NCI-H1436 treated with DMSO at 0.1 percent for 48 hours (cell line): ENCODE measurements at regions not wholly inside any gene's neighbourhood (a gene's known extent, or its start where the extent isn't known, plus 50 kb on each side); places are given as distances from the start of the nearest gene placed in this dataset.

Source experiments
- DNase-seq: peaks from one replicate; lab custom pipeline; 2025; lab: John Stamatoyannopoulos, UW

DNA sequence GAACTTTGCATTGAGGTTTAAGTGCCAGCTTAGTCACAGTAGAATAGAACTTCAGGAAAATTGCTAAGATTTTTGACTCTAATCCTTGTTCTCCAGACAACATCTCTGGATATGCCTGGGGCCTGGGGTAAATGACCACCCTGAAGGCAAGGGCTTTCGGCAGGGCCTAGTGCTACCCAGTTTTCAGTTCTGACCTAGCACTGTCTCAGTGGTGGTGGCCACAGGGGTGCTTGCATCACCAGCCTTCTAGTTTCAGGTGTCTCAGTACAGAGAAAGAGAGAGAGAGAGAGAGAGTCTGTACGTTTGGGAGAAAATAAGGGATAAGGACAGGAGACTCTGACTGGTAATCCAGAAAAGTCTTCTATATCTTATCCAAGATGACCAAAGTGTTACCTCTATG lies 890.5 kb downstream of the JRKL start:
- no peak for DNase-seq

DNA sequence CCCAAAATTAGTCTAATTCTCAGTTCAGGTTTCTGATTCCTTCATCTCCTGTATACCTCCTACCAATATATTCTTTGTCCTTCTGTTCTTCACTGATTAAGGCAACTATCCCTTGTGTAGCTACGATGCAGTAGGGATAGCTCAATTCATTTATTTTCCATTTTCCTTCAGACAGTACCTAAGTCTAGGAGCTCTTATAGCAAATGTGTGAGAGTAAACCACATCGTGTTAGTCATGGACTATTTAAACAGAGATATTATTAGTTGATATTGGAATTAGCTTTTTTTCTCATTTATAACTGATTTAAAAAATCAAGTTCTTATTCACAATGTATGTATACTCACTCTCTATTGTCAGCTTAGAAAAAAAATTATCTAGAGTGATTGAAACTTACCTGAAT lies 900.0 kb downstream of the JRKL start:
- no peak for DNase-seq

DNA sequence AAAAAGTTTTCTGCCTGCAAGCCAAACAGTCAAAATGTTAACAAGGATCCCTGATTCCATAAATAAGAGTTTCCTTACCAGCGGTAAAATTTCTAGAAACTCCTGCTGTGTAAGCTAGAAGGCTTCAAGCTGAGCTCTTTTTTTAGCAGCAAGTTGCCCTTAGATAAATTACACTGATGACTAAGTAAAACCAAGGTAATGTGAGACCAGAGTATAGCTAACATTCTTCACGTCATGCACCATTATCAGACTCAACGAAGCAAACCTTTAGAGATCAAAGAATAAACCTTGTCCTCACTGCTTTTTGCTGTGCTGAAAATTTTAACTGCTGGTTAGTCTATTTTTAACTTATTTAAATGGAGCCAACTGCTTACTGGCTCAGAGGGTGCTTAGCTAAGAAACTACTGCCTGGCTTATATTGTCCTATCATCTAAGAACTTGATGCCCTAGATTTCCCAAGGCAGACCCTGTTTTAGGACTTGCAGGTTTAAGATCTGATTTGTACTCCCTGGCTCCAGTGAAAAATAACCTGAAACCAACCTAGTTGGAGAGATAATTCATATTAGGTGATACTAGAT lies 900.7 kb downstream of the JRKL start:
- DNase-seq: no peak

DNA sequence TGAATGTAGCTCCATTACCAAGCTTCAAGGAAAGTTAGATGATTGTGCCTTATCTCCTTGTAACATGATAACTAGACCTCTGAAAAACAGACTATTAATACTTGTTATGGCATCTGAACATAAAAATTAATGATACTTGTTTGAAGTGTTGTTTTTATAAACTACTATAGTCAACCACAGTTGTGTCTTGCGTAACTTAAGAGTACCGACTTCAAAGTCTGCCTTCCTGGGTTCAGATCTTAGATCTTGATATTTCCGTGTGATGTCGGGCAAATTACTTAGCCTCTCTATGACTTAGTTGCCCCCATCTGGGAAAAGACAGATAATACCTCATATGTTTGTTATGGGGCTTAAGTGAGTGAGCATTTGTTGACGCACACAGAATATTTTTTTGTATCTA lies 906.5 kb downstream of the JRKL start:
- DNase-seq: no peak

DNA sequence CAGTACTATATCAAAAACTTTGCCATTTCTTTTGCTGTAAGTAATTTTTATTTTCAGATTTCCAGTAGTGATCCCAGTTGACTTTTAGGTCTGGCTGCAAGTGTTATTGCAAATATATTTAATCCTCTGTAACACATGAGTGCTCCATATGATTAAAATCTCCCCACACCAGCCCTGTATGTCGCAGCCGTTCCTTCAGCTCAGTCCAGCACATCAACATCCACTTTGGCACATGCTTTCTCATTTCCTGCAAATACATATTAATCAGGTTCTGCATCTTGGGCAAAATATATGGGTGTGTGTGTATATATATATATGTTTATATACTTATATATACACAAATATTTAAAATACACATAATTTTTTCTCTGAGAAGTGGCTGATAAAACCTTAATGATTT lies 919.5 kb downstream of the JRKL start:
- DNase-seq: no peak

DNA sequence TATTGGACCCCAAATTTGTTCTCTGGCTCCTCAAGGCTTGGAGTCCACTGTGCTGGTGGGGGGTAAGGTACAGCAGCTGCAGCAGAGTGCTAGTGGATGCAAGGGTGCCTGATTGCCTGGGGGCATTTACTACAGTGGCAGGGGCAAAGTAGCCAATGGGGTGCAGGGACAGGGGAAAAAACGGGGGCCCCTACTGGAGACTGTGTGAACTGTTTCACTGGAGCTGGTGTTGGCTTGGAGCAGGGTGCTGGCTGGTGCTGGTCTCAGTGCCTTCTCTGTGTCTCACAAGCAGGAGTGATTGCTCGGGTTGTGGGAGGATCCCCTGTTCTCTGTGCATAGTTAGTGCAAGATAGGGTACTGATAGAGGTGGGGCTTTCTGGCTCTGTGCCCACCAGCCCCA lies 935.9 kb downstream of the JRKL start:
- DNase-seq: no peak

DNA sequence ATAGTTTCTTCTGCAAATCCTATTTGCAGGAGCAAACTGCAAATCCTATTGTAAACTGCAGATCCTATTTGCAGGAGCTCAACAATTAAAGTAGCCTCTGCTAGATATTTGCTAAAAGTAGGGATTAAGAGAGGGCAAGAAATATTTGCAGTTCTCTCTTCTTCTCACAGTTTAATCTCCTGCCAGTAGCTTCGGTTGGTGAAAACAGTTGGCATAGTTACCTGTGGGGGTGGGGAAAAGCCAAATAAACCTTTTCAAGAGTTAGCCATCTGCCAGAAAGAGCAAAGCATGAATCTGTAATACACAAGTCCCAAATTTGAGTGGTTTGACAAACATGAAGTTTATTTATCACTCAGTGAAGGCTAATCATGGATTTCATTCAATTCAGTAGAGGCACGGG lies 942.5 kb downstream of the JRKL start:
- DNase-seq: no peak

DNA sequence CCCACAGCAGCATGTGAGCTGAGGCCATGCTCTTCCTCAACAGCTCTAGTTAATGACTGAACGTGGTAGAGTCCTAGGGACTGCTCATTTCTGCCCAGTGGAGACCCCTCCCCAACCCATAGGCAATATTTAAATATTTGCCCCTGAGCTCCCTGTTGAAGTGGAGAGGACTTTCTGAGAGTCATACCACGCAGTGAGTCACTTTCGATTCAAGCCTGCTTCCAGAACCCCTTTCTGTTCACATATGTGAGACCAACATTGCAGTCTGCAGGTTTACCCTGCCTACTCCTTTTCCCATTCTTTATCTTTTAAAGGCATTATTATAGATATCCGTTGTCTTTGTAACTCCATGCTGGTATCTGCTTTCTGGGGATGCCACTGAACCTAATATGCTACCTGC lies 946.3 kb downstream of the JRKL start:
- no peak for DNase-seq

DNA sequence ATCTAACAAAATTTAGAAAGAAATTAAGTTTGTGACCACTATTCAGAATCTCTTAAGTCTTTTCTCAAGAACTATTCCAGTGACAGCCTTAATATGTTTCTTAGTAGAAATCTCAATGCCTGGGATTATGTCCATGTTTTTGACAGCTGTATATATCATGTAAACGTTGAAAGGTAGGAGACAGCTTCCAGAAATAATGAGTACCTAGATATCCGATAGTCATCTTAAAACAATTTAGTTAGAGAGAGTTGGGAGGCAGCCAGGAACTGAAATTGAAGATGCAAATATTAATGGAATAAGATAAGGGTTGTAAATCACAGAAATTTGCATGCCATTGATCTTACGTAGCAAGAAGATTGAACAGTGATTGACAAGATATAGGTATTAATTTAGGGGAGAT lies 955.2 kb downstream of the JRKL start:
- no peak for DNase-seq

DNA sequence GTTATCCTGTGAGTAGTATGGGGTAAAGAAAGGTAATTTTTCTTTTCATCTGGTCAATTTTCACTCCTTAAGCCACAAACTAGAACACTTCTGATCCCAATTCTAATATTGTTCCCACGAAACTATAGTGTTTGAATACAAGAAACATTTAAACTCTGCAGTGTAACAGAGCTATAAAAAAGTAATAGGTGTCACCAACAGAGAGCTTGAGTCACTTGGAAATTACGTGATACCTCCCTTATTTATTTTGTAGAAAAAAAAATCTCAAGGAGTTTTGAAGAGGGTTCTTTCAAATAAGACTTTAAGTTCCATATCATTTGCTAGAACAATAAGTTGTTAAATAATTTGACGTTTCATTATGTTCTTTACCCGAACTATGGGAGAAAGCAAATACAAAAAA lies 959.4 kb downstream of the JRKL start:
- DNase-seq: no peak

DNA sequence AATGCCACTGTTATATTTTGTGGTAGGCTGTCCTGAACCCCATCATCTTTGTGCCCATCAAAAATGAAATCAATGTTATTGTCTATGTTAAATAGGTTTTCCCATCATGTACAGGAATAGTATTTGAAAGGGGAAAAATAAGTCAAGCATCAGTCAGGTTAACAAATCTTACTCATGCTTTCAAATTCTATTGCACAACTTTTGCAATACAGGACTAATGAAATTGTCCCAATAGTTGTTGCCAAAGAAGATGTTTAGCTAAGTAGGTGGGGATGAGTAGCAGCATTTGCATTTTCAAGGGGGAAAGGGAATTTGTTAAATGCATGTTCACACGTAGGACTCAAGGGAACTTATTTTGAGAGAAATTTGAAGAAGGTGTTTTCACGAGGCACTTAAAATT lies 962.1 kb downstream of the JRKL start:
- no peak for DNase-seq

DNA sequence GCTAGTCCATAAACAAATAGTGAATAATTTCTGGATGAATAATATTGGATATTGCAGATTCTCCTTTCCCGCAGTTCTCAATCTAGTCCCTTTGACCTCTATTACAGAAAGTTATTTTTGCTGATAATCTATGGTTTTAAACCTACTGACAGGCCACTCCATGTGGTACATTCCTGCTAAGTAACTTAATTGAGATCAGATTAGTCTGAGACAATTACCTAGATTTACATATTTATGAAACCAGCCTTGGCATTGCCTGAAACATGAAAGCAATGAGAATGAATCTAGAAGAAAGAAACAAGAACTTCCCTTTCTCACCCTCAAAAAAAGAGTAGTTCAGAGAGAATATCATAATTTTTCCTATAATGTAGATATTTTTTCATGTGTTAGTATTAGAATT lies 964.2 kb downstream of the JRKL start:
- no peak for DNase-seq

DNA sequence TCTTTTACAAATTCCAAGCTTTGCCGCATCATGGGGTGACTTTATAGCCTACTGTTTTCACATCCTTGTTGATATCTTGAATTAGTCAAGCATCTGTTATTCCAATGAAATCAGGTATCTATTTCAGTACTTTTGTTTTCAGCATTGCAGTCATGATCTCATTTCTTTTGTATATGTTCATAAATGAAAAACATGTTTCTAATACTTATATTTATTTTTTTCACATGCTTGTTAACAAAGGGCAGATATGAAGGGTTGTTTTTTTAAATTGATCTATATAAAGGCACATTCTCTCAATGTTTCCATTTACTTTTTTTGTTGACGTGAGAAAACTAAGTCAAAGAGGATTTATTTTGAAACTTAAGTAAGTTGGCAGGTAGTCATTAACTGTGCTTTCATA lies 964.8 kb downstream of the JRKL start:
- no peak for DNase-seq

DNA sequence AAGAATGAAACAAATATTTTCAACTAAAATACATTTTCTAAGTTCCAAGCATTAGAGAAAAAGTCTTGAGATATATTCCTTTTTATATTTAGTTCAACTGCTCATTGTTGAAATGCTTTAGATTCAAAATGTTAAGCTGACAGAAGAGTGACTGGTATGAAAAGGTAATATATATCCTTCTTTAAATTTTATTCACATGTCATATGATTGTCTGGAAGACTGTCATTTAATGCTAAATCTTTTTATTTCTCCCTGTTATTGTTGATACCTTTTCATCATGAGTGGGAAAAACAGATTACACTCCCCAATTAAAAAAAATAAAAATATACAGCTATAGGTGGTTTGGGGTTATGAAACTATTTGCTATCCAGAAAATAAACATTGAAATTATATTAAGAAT lies 965.4 kb downstream of the JRKL start:
- no peak for DNase-seq

DNA sequence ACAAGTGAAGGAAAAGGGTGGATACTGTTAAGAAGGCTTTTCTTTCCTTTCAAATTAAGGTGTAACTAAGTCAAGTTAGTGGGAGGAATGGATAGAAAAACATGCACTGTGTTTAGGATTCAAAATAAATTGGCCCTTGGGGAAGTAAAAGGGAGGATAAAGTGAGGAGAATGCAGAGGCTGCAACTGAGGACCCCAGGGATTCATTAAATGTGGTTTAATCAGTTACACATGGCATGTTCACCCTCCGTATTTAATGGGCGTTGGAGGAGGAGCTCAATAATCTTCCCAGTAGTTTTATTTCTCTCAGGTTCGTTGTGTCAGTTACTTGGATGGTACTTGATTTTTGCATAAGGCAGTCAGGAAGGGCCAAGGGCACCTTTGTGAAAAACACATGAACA lies 966.3 kb downstream of the JRKL start:
- no peak for DNase-seq

DNA sequence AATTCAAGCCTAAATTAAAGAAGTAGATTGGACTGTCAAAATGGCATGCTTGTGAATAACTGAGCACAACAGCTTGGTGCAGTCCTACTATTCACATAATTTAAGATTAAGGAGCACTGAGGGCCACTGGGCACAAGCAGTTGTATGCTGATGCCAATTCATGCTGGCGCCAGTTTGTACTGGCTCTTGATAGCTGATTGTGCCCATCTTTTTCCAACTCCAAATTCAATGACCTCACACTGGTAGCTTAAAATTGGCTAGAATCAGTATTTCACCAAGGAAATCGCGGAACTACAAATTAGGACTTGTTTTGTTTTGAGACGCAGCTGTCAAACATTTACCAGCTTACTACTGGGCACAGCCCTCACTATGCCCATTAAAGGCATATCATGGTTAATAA lies 969.2 kb downstream of the JRKL start:
- DNase-seq: no peak

DNA sequence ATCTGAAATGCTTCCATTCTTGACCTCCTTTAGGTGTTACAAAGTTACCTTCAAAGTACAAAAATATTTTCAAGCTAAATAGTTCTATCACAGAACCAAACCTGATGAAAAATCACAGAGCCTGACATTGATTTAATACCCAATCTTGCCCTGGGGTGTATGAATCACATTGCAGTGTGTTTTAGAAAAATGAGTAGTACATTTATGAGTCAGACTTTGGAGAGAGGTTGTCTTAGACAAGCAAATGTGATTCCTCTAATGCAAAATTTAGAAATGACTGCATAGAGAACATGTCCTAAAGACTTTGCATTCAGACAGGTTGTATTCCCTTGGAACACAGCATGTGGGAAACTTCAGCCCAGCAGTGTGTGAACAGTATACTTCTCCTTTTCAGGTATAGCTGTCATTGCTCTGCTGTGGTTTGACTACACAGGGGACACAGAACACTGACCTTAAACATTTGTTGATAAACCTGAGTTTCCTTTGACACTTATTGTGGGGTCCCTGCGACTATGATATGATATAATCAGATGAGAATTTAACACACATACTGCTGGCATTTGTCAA lies 972.1 kb downstream of the JRKL start:
- DNase-seq: no peak

DNA sequence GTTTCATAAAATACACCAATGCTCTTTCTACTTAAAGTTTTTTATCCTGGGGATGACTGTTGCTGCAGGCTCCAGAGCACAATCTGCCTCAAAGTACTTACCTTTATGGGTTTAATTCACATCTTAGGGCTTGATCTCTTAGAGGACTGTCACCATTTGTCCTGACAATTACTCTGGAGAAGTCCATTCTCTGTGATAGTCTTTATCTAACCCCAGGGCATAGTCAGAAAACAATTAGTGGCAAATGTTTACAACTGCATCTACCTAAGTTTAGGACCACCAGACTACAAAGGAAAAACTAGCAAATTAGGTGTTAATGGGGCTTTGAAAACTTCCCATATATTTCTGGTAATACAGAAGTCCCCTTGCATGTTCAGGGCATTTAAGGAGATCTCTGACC lies 973.5 kb downstream of the JRKL start:
- no peak for DNase-seq

DNA sequence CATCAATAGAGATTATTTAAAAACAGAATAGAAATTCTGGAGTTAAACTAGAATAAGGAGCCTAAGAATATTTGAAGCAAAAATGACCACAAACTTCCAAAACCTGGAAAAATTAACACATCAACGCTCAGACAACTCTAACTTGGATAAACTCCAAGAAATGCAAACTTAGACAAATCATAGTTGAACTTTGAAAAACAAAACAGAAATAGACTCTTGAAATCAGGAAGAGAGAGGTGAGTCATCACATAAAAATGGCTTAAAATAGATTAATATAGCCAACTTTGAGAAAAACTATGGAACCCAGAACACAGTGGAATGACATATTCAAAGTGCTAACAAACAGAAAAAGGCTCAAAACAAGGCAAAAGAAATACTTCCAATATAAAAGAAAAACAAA lies 974.2 kb downstream of the JRKL start:
- DNase-seq: no peak

DNA sequence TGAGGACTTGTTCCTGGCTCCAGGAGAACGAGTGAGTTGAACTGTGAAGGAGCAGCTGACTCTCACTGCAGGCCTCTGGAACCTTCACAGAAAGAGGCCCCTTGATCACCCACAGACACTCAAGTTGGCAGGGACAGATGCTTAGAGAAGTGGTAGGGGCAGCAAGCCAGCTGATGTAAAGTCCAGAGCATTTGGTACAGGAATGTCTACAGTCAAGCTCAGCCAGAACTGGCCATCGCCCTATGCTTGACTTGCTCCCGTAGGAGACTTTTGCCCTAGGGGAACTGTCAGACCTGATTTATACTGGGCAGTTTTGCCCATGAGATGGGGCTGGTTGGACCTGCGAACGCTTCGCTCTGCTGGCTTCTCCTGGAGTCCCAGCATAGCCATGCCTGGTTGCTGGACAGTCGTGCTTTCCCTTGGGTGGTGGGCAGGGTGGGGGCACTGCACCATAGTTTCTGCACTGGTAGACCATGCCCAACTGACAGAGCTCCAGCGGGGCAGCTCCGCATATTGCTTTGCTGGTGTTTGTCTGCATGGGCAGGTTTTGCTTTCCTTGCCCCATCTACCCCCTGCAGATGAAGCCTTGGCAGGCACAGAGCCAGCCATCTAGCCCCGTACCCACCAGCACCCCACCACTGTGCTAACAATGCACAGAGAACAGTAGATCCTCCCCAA lies 977.7 kb downstream of the JRKL start:
- no peak for DNase-seq

DNA sequence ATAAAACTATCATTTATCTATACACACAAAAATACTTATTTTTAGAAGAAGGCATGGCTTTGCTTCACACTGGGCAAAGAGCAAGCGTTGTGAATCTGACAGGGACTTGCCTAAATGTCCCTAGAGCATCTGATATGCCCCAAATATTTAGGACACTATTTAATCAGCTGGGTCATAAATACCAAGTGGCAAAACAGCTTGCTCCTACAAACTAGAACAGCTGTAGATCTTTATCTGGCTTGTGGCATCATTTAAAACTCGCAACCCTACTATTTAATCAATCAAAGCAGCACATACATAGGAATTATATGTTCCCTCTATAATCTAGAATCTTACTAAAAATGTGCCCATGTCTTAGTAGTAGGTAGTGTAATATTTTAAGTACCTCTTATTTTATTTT lies 999.5 kb downstream of the JRKL start:
- no peak for DNase-seq

DNA sequence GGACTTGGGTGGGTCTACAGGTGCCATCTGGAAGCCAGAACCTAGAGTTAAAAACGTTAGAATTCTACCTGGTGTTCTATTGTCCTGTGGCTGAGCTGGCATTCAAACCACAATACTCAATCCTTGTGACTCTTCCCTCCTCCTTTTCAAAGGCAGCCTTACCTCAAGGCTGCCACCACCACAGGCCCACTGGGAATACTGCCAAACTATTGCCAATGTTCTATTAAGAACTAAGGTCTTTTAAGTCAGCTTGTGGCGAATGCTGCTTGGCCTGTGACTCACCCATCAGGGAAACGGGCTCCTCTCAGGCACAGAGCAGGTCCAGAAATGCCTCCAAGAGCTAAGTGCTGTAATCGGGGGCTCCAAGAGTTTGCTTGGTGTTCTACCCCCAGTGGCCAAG lies 1008.4 kb downstream of the JRKL start:
- no peak for DNase-seq

DNA sequence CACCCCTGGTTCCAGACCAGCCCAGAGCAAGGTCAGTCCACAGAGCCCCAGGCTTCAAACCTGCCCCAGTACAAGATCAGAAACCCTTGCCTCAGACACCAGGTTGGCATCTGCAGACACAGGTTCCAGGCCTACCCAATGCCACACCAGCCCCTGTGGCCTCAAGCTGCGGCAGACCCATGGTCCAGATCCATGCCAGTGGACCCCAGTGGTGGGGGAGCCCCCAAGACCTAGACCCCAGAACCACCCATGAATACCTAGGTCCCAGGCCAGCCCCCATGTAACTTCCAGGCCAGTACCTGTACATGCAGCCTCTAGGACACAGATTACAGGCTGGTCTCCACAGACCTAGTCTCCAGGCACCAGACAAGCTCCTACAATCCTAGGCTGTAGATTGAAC lies 1019.3 kb downstream of the JRKL start:
- no peak for DNase-seq

DNA sequence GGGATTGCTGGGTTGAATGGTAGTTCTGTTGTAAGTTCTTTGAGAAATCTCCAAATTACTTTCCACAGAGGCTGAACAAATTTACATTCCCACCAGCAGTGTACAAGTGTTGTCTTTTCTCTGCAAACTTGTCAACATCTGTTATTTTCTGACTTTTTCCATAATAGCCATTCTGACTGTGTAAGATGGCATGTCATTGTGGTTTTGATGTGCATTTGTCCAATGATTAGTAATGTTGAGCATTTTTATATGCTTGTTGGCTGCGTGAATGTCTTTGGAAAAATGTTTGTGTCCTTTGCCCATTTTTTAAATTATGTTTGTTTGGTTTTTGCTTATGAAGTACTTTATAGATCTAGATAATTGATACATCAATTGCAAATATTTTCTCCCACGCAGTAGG lies 1025.0 kb downstream of the JRKL start:
- DNase-seq: no peak
